Natural killer cell (primary cell): ENCODE measurements at regions not wholly inside any gene's neighbourhood (a gene's known extent, or its start where the extent isn't known, plus 50 kb on each side); places are given as distances from the start of the nearest gene placed in this dataset.

Experiments
- ATAC-seq, 3 donors: fragments of 150-1000 bp in 2 of 3; fragments of 200-7000 bp in 1 of 3; cut with Tn5 transposase; 1 replicate in 1 of 3; 2 replicates in 2 of 3; pipeline ENCODE4 v1.10.0; 2021; ENCODE audit warnings: mild to moderate bottlenecking in 2 of 3, moderate library complexity in 2 of 3
- DNase-seq, 2 donors: peaks; one replicate each; pipeline versions ENCODE4 v3.0.0 to v3.0.0-alpha.2; 2013 to 2021; ENCODE audit warnings: mixed read lengths in 1 of 2
- H3K27ac ChIP-seq: one replicate; pipeline ENCODE4 v1.5.1; 2013; ENCODE audit warnings: mild to moderate bottlenecking, low read length
- H3K27me3 ChIP-seq: one replicate; pipeline ENCODE4 v1.6.1; 2013; ENCODE audit warnings: low read length; ENCODE audit not compliant: control insufficient read depth, insufficient read depth
- H3K36me3 ChIP-seq: one replicate; pipeline ENCODE4 v1.6.1; 2013; ENCODE audit warnings: low read length; ENCODE audit not compliant: control insufficient read depth, insufficient read depth
- H3K4me1 ChIP-seq: one replicate; pipeline ENCODE4 v1.6.1; 2013; ENCODE audit warnings: low read length; ENCODE audit not compliant: control insufficient read depth, insufficient read depth
- H3K4me3 ChIP-seq: one replicate; pipeline ENCODE4 v1.5.1; 2013; ENCODE audit warnings: low read length
- H3K9me3 ChIP-seq: one replicate; pipeline ENCODE4 v1.6.1; 2013; ENCODE audit warnings: low read length; ENCODE audit not compliant: control insufficient read depth, insufficient read depth
- H3K27ac Mint-ChIP-seq, 2 donors: one replicate each; pipeline ENCODE4 v1.8.0; 2022; ENCODE audit warnings: mild to moderate bottlenecking in 2 of 2, mixed read lengths in 2 of 2, moderate library complexity in 1 of 2
- H3K27me3 Mint-ChIP-seq, 2 donors: one replicate each; pipeline ENCODE4 v1.8.0; 2022; ENCODE audit warnings: low read depth in 2 of 2, mixed read lengths in 2 of 2
- H3K36me3 Mint-ChIP-seq: one replicate; pipeline ENCODE4 v1.8.0; 2022; ENCODE audit warnings: mixed read lengths
- H3K4me1 Mint-ChIP-seq, 2 donors: one replicate each; pipeline ENCODE4 v1.8.0; 2022; ENCODE audit warnings: mixed read lengths in 2 of 2
- H3K4me3 Mint-ChIP-seq: one replicate; pipeline ENCODE4 v1.8.0; 2022; ENCODE audit warnings: mild to moderate bottlenecking, moderate library complexity, mixed read lengths
- H3K9me3 Mint-ChIP-seq, 2 donors: one replicate each; pipeline ENCODE4 v1.8.0; 2022; ENCODE audit warnings: mixed read lengths in 2 of 2
- WGBS: methylation state at CpG from one replicate; pipeline ENCODE4 v1.1.7; 2013; ENCODE audit warnings: missing lambda C conversion rate; ENCODE audit not compliant: insufficient coverage; 5-methylcytosine and 5-hydroxymethylcytosine counted together
- intact Hi-C: fragments of 100-400 bp; cut with micrococcal nuclease; formaldehyde crosslinking; loops from one replicate; pipeline ENCODE4 v1.14.2; 2022
- TF ChIP-seq, protein P1 (sequence below): fragments of 200-600 bp; IDR thresholded peaks from one replicate; pipeline ENCODE4 v1.8.0; 2022; ENCODE audit warnings: antibody characterized with exemption

DNA sequence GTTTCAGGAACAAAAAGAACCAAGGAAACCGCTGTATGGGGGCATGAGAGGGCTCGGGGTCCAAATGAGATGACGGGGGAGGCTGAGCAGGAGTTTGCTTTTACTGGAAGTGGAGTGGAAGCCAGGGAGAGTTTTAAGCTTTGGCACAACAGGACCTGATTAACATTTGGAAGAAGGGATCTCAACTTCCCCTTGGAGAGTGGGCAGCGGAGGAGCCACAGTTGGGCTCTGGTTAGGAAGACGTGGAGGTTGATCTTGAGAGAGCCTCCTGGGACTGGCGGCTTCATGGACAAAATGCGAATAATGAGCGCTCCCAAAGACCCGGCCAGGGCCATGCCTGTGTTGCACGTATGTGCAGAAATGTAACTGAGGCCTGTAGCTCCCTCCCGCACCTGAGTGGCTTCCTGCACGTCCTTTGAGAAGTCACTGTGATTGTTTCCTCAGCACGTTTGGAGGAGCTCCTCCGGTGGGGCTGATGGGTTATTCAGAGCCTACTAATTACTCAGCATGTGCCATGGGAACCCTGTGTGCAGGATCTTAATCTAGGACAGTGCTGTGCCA, 595.3 kb upstream of the MGMT start:
- Mint-ChIP-seq H3K36me3 (no peaks in the 10 kb centered on the region), H3K9me3 (no peaks in the 10 kb centered on the region), H3K4me1 (no peaks in the 10 kb centered on the region), H3K4me3 (no peak overlapping the region), H3K27ac (no peak overlapping the region), H3K27me3 (peaks cover 4 to 10% of the 10 kb centered on the region in 2 donors)
- 89% methylated on average over 14 of the region's 14 CpGs for WGBS
- intact Hi-C loops, result no loop called here
- H3K27ac ChIP-seq, result no peak overlapping the region
- ATAC-seq (no peak), DNase-seq (no peak)
- H3K27me3 ChIP-seq, result no peaks in the 10 kb centered on the region
- H3K4me1 ChIP-seq, result no peaks in the 10 kb centered on the region
- H3K9me3 ChIP-seq, result no peaks in the 10 kb centered on the region
- H3K4me3 ChIP-seq, result no peak overlapping the region
- TF ChIP-seq, protein P1, sequence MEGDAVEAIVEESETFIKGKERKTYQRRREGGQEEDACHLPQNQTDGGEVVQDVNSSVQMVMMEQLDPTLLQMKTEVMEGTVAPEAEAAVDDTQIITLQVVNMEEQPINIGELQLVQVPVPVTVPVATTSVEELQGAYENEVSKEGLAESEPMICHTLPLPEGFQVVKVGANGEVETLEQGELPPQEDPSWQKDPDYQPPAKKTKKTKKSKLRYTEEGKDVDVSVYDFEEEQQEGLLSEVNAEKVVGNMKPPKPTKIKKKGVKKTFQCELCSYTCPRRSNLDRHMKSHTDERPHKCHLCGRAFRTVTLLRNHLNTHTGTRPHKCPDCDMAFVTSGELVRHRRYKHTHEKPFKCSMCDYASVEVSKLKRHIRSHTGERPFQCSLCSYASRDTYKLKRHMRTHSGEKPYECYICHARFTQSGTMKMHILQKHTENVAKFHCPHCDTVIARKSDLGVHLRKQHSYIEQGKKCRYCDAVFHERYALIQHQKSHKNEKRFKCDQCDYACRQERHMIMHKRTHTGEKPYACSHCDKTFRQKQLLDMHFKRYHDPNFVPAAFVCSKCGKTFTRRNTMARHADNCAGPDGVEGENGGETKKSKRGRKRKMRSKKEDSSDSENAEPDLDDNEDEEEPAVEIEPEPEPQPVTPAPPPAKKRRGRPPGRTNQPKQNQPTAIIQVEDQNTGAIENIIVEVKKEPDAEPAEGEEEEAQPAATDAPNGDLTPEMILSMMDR, result no peak
- no peaks in the 10 kb centered on the region for H3K36me3 ChIP-seq

- Mint-ChIP-seq H3K27me3 (peaks cover 4 to 11% of the 10 kb centered on the region in 2 donors), H3K4me3 (no peak overlapping the region), H3K9me3 (no peaks in the 10 kb centered on the region), H3K4me1 (no peaks in the 10 kb centered on the region), H3K36me3 (no peaks in the 10 kb centered on the region), H3K27ac (no peak overlapping the region)
- Histone ChIP-seq H3K4me3 (no peak overlapping the region), H3K36me3 (no peaks in the 10 kb centered on the region), H3K9me3 (no peaks in the 10 kb centered on the region), H3K4me1 (no peaks in the 10 kb centered on the region), H3K27me3 (no peaks in the 10 kb centered on the region), H3K27ac (no peak overlapping the region)
- TF ChIP-seq, protein P1, result no peak
- DNase-seq (no peak), ATAC-seq (no peak)
- WGBS, result 89% methylated on average over 2 of the region's 6 CpGs
- intact Hi-C loops, result no loop called here
These were observed 593.5 kb upstream of the MGMT start for GRCh38 chr10:128873411-128874054.

- Histone ChIP-seq H3K9me3 (no peaks in the 10 kb centered on the region), H3K4me1 (no peaks in the 10 kb centered on the region), H3K27ac (no peak overlapping the region), H3K36me3 (no peaks in the 10 kb centered on the region), H3K4me3 (no peak overlapping the region), H3K27me3 (no peaks in the 10 kb centered on the region)
- DNase-seq (no peak), ATAC-seq (no peak)
- intact Hi-C loops, result no loop called here
- Mint-ChIP-seq H3K4me3 (no peak overlapping the region), H3K27me3 (peaks cover 4 to 16% of the 10 kb centered on the region in 2 donors), H3K4me1 (no peaks in the 10 kb centered on the region), H3K36me3 (no peaks in the 10 kb centered on the region), H3K27ac (no peak overlapping the region), H3K9me3 (no peaks in the 10 kb centered on the region)
- 91% methylated on average over 3 of the region's 3 CpGs for WGBS
- TF ChIP-seq, protein P1, result no peak
These were observed 592.7 kb upstream of the MGMT start for GRCh38 chr10:128874331-128874730.
